Spleen (tissue), 7 donors: ENCODE measurements at regions not wholly inside any gene's neighbourhood (a gene's known extent, or its start where the extent isn't known, plus 50 kb on each side); places are given as distances from the start of the nearest gene placed in this dataset.

Experiments
- CTCF ChIP-seq, 11 experiments: fragments of 200-600 bp in 7 of 11; fragments of 450-650 bp in 4 of 11; sonication (generic) in 4 of 11; IDR thresholded peaks in 8 of 11; conservative IDR thresholded peaks in 3 of 11; 1 replicate in 7 of 11; 2 replicates in 4 of 11; pipeline versions ENCODE4 v1.4.0 to v1.8.0; 2016 to 2021; ENCODE audit warnings: antibody characterized with exemption in 11 of 11, inconsistent platforms in 4 of 11, mild to moderate bottlenecking in 1 of 11
- POLR2A ChIP-seq, 3 donors: fragments of 450-650 bp; IDR thresholded peaks; one replicate each; pipeline ENCODE4 v1.5.1; 2017; ENCODE audit warnings: antibody characterized with exemption in 3 of 3, mild to moderate bottlenecking in 1 of 3
- donor health status: DM: no; HTN: no; CAD: no; lungs with moderate emphysema.
- donor health status: DM: no; HTN: no; CAD: no.
- donor health status: DM: no; HTN: no; CAD: no.

- no peak for TF ChIP-seq CTCF (IDR thresholded peaks at IDR 0.05 in 8 of 11, conservative IDR thresholded peaks at IDR 0.05 in 3 of 11)
- no peak for TF ChIP-seq POLR2A (IDR thresholded peaks at IDR 0.05)
These were observed 493.9 kb upstream of the ADGRB3 start for GRCh38 chr6:68141190-68141589.
